ENCODE measurements at regions not wholly inside any gene's neighbourhood (a gene's known extent, or its start where the extent isn't known, plus 50 kb on each side); places are given as distances from the start of the nearest gene placed in this dataset.

- DNase-seq, result no peak
These were observed 280.6 kb upstream of the RTL1 start for GRCh38 chr14:101184104-101184455.

GRCh38 chr14:101184572-101184971 is 281.1 kb upstream of the RTL1 start:
- no peak for DNase-seq

- no peak for DNase-seq
These were observed 281.7 kb upstream of the RTL1 start for GRCh38 chr14:101185073-101185835.

- no peak for DNase-seq
These were observed 282.4 kb upstream of the RTL1 start for GRCh38 chr14:101185946-101186345.

- DNase-seq, result no peak
These were observed 283.0 kb upstream of the RTL1 start for GRCh38 chr14:101186544-101186943.

GRCh38 chr14:101186992-101187815 is 283.7 kb upstream of the RTL1 start:
- no peak for DNase-seq

GRCh38 chr14:101187816-101188570 is 284.5 kb upstream of the RTL1 start:
- no peak for DNase-seq

- no peak for DNase-seq
These were observed 285.0 kb upstream of the RTL1 start for GRCh38 chr14:101188571-101188915.

- DNase-seq, result no peak
These were observed 285.7 kb upstream of the RTL1 start for GRCh38 chr14:101189266-101189665.

- DNase-seq, result no peak
These were observed 286.5 kb upstream of the RTL1 start for GRCh38 chr14:101189962-101190560.

- DNase-seq, result no peak
These were observed 287.7 kb upstream of the RTL1 start for GRCh38 chr14:101191101-101191720.

GRCh38 chr14:101191721-101192660 is 288.5 kb upstream of the RTL1 start:
- no peak for DNase-seq

- no peak for DNase-seq
These were observed 289.1 kb upstream of the RTL1 start for GRCh38 chr14:101192661-101193000.

GRCh38 chr14:101193106-101193844 is 289.8 kb upstream of the RTL1 start:
- no peak for DNase-seq

- DNase-seq, result no peak
These were observed 290.4 kb upstream of the RTL1 start for GRCh38 chr14:101193845-101194372.

GRCh38 chr14:101194373-101195308 is 291.1 kb upstream of the RTL1 start:
- no peak for DNase-seq

GRCh38 chr14:101195309-101195901 is 291.9 kb upstream of the RTL1 start:
- DNase-seq, result no peak

- DNase-seq, result no peak
These were observed 292.7 kb upstream of the RTL1 start for GRCh38 chr14:101196051-101196712.

Data from MV-4-11 (cell line).